Gastrocnemius medialis (tissue), 4 donors: ENCODE measurements at regions not wholly inside any gene's neighbourhood (a gene's known extent, or its start where the extent isn't known, plus 50 kb on each side); places are given as distances from the start of the nearest gene placed in this dataset.

Source experiments
- ATAC-seq, 2 donors: fragments of 150-250 bp; one replicate each; pipeline ENCODE4 v1.9.1; 2016
- DNase-seq, 2 donors: peaks; one replicate each; pipeline ENCODE4 v3.0.0-alpha.2; 2019
- H3K27ac ChIP-seq, 4 donors: fragments of 200-600 bp; sonication (generic); 1 replicate in 1 of 4; 2 replicates in 3 of 4; pipeline ENCODE4 v1.5.1; 2016 to 2018; ENCODE audit warnings: mild to moderate bottlenecking in 2 of 4, moderate library complexity in 1 of 4
- H3K27me3 ChIP-seq, 3 donors: fragments of 200-600 bp; sonication (generic) in 2 of 3; 1 replicate in 1 of 3; 2 replicates in 2 of 3; pipeline versions ENCODE4 v1.5.1 to v1.6.0; 2016 to 2019; ENCODE audit warnings: mild to moderate bottlenecking in 1 of 3, moderate library complexity in 1 of 3
- H3K36me3 ChIP-seq, 2 donors: fragments of 200-600 bp; sonication (generic) in 1 of 2; one replicate each; pipeline ENCODE4 v1.5.1; 2017 to 2018
- H3K4me1 ChIP-seq, 2 donors: fragments of 200-600 bp; sonication (generic) in 1 of 2; one replicate each; pipeline ENCODE4 v1.5.1; 2016 to 2017; ENCODE audit warnings: mild to moderate bottlenecking in 2 of 2
- H3K4me3 ChIP-seq, 4 donors: fragments of 200-600 bp; sonication (generic) in 3 of 4; 1 replicate in 1 of 4; 2 replicates in 3 of 4; pipeline ENCODE4 v1.5.1; 2016 to 2019; ENCODE audit warnings: mild to moderate bottlenecking in 2 of 4
- H3K9me3 ChIP-seq, 3 donors: fragments of 200-600 bp; sonication (generic) in 2 of 3; 1 replicate in 1 of 3; 2 replicates in 2 of 3; pipeline ENCODE4 v1.5.1; 2016 to 2019
- CTCF ChIP-seq, 5 experiments: fragments of 450-650 bp in 3 of 5; fragments of 200-600 bp in 2 of 5; sonication (generic) in 2 of 5; IDR thresholded peaks in 4 of 5; conservative IDR thresholded peaks in 1 of 5; 1 replicate in 4 of 5; 2 replicates in 1 of 5; pipeline ENCODE4 v1.5.1; 2016 to 2019; ENCODE audit warnings: antibody characterized with exemption in 5 of 5, mild to moderate bottlenecking in 3 of 5, moderate library complexity in 3 of 5
- POLR2A ChIP-seq, 2 donors: fragments of 450-650 bp; IDR thresholded peaks; one replicate each; pipeline ENCODE4 v1.6.1; 2017; ENCODE audit warnings: antibody characterized with exemption in 2 of 2, mild to moderate bottlenecking in 2 of 2, moderate library complexity in 2 of 2
- in situ Hi-C, 4 donors: fragments of 200-750 bp; cut with MboI; loops; one replicate each; pipeline versions ENCODE4 v1.15.0 to v1.8.0; 2017; ENCODE audit warnings: low sequenced_read_pairs in 4 of 4
- intact Hi-C: fragments of 100-400 bp; cut with DNase I; formaldehyde crosslinking; loops from one replicate; pipeline ENCODE4 v1.15.1; 2023; ENCODE audit warnings: low total_unique reads

DNA sequence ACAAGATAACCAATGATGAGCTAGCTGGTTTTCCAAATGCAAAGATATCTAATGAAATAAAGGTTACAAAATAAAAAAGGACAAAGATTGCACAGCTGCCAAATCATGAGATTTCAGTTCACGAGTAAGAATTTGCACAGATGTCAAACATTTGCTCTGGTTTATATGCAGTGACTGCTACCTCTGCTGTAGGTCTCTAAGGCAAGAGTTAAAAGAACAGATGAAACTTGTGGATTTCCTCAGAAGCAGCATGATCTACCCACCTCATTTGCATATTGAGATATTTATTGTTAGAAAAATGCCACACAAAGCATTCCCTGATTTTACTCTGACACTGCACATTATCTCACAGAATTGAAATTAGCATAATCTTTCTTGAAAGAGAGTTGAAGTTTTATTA lies 763.2 kb upstream of the ZEB2 start:
- in situ Hi-C loops (no loop called here), intact Hi-C loops (no loop called here)
- TF ChIP-seq POLR2A (IDR thresholded peaks at IDR 0.05) (no peak), CTCF (IDR thresholded peaks at IDR 0.05 in 4 of 5, conservative IDR thresholded peaks at IDR 0.05 in 1 of 5) (no peak)

GRCh38 chr2:145277922-145278321 lies 758.0 kb upstream of the ZEB2 start:
- no peak overlapping the region for H3K27ac ChIP-seq
- in situ Hi-C loops = no loop called here
- intact Hi-C loops = no loop called here
- no peaks in the 10 kb centered on the region for H3K9me3 ChIP-seq
- DNase-seq (no peak), ATAC-seq (no peak)
- H3K4me3 ChIP-seq = no peak overlapping the region
- H3K4me1 ChIP-seq = no peaks in the 10 kb centered on the region
- H3K27me3 ChIP-seq = no peaks in the 10 kb centered on the region
- H3K36me3 ChIP-seq = no peaks in the 10 kb centered on the region
- no peak for TF ChIP-seq POLR2A (IDR thresholded peaks at IDR 0.05)
- TF ChIP-seq CTCF (IDR thresholded peaks at IDR 0.05 in 4 of 5, conservative IDR thresholded peaks at IDR 0.05 in 1 of 5) = no peak

More for the DNA sequence above, 763.2 kb upstream of the ZEB2 start:
- Histone ChIP-seq H3K27me3 (no peaks in the 10 kb centered on the region), H3K27ac (no peak overlapping the region), H3K36me3 (no peaks in the 10 kb centered on the region), H3K9me3 (no peaks in the 10 kb centered on the region), H3K4me3 (no peak overlapping the region), H3K4me1 (no peaks in the 10 kb centered on the region)
- no peak for DNase-seq
- ATAC-seq = no peak

- DNase-seq (no peak), ATAC-seq (no peak)
- in situ Hi-C loops = no loop called here
- TF ChIP-seq POLR2A (IDR thresholded peaks at IDR 0.05) (no peak), CTCF (IDR thresholded peaks at IDR 0.05 in 4 of 5, conservative IDR thresholded peaks at IDR 0.05 in 1 of 5) (no peak)
- no peaks in the 10 kb centered on the region for H3K4me1 ChIP-seq
- intact Hi-C loops = no loop called here
- H3K36me3 ChIP-seq = no peaks in the 10 kb centered on the region
- H3K4me3 ChIP-seq = no peak overlapping the region
- H3K27ac ChIP-seq = no peak overlapping the region
- no peaks in the 10 kb centered on the region for H3K27me3 ChIP-seq
- H3K9me3 ChIP-seq = peaks cover 0 to 3% (median 0%) of the 10 kb centered on the region in 3 donors
Observed at GRCh38 chr2:145273840-145274239, 753.9 kb upstream of the ZEB2 start.

DNA sequence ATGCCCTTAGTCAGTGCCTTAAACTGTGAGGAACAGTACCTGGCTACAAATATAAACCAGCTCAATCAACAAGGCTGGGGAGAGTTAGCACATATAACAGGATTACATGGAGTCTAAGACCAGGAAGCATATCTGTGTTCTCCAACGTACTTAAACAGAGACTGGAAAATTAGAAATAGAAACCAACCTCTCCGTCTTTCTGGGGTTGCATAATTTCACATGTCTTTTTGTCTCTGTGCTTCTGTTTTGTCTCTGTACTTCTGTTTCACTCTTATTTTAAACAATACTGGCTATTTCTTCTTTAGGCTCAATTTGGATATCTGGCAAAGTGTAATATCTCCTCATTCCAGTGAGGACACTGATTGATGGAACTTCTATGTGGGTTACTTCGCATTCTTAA lies 749.0 kb upstream of the ZEB2 start:
- intact Hi-C loops = no loop called here
- H3K36me3 ChIP-seq = no peaks in the 10 kb centered on the region
- no peak overlapping the region for H3K27ac ChIP-seq
- H3K4me3 ChIP-seq = no peak overlapping the region
- no peak for ATAC-seq
- TF ChIP-seq CTCF (IDR thresholded peaks at IDR 0.05 in 4 of 5, conservative IDR thresholded peaks at IDR 0.05 in 1 of 5) = no peak
- TF ChIP-seq POLR2A (IDR thresholded peaks at IDR 0.05) = no peak
- H3K4me1 ChIP-seq = no peaks in the 10 kb centered on the region
- in situ Hi-C loops = no loop called here
- DNase-seq = no peak
- H3K27me3 ChIP-seq = no peaks in the 10 kb centered on the region
- H3K9me3 ChIP-seq = peaks cover 0 to 3% (median 0%) of the 10 kb centered on the region in 3 donors

DNA sequence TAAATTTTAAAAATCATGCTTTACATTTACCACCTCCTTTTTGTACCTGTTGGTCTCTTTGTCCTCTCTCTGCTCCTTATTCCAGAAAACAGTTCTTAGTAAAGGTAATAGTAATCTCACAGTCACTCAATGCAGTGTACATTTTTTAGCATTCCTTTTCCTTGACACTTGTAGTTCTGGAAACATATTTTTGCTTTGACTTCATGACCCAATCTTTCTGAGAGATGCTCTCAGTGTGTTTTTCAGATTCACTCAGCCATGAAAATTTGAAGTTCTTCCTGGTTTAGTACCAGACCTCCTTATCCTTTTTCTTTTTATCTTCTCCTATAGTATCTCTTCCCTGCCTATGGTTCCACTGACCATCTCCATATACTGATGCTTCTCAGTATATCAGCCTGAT lies 747.5 kb upstream of the ZEB2 start:
- no peak for ATAC-seq
- DNase-seq = no peak

More for the DNA sequence above, 747.5 kb upstream of the ZEB2 start:
- H3K4me1 ChIP-seq = no peaks in the 10 kb centered on the region
- no peaks in the 10 kb centered on the region for H3K27me3 ChIP-seq
- H3K4me3 ChIP-seq = no peak overlapping the region
- H3K9me3 ChIP-seq = peaks cover 0 to 3% (median 0%) of the 10 kb centered on the region in 3 donors
- no peak overlapping the region for H3K27ac ChIP-seq
- H3K36me3 ChIP-seq = no peaks in the 10 kb centered on the region
- intact Hi-C loops = no loop called here
- in situ Hi-C loops = no loop called here
- no peak for TF ChIP-seq CTCF (IDR thresholded peaks at IDR 0.05 in 4 of 5, conservative IDR thresholded peaks at IDR 0.05 in 1 of 5)
- no peak for TF ChIP-seq POLR2A (IDR thresholded peaks at IDR 0.05)
